ENCODE measurements at regions not wholly inside any gene's neighbourhood (a gene's known extent, or its start where the extent isn't known, plus 50 kb on each side); places are given as distances from the start of the nearest gene placed in this dataset.

DNA sequence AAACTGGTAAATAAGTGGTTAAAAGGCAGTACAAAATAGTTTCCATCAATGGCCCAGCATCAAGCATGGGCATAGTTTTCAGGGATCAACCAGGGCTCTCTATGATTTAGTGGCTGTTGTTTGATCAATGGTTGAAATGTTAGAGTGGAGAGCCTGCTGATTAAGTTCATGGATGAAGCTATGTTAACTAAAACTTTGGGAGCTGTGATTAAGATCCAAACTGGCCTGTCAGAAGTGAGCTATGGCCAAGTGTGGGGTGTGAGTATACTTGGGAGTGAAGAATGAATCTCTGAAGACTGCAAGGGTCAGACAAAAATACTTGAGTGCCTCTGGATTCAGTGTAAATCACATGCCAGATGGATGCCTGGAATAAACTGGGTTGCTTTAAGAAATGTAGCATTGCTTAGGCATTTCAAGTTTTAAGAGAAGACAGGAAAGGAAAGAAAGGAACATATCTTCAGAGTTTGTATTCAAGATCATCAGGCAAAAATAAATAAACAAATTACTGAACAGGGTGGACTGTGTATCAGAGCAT is 422.2 kb upstream of the ADAMTS9 start:
- H3K4me3 ChIP-seq (ENCODE audit: low read depth, low read length): no peak overlapping the region
- no peak for DNase-seq
- H3K9me3 ChIP-seq (ENCODE audit: severe bottlenecking): no peaks in the 10 kb centered on the region
- no peak overlapping the region for H3K27ac ChIP-seq
- TF ChIP-seq CTCF (IDR thresholded peaks at IDR 0.05; ENCODE audit: low read depth, low read length): no peak
- no peaks in the 10 kb centered on the region for H3K36me3 ChIP-seq
- no peaks in the 10 kb centered on the region for H3K27me3 ChIP-seq (ENCODE audit: insufficient read depth, low read depth, severe bottlenecking)

DNA sequence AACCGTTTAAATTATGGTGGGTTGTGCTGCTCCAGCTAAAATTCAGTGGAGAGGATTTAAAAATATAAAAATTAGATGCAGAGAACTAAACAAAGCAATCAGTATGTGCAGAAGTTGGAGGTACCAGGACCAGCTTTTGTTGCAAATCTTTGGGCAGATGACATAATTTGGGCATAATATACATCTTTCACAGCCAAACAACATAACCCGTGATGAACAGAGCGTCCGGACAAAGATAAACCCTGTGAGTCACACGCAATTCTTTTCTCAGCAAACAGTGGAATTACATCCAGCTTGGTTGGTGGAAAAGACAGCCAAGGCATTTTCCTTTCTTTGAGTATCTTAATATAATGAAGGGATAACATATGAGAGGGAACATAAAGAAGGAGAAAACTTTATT is 419.4 kb upstream of the ADAMTS9 start:
- no peak for TF ChIP-seq CTCF (IDR thresholded peaks at IDR 0.05; ENCODE audit: low read depth, low read length)
- H3K36me3 ChIP-seq: no peaks in the 10 kb centered on the region
- no peaks in the 10 kb centered on the region for H3K27me3 ChIP-seq (ENCODE audit: insufficient read depth, low read depth, severe bottlenecking)
- no peak overlapping the region for H3K27ac ChIP-seq
- DNase-seq: no peak
- H3K9me3 ChIP-seq (ENCODE audit: severe bottlenecking): no peaks in the 10 kb centered on the region
- no peak overlapping the region for H3K4me3 ChIP-seq (ENCODE audit: low read depth, low read length)

GRCh38 chr3:65101450-65101849 is 413.6 kb upstream of the ADAMTS9 start:
- no peak overlapping the region for H3K27ac ChIP-seq
- no peak overlapping the region for H3K4me3 ChIP-seq (ENCODE audit: low read depth, low read length)
- no peaks in the 10 kb centered on the region for H3K9me3 ChIP-seq (ENCODE audit: severe bottlenecking)

DNA sequence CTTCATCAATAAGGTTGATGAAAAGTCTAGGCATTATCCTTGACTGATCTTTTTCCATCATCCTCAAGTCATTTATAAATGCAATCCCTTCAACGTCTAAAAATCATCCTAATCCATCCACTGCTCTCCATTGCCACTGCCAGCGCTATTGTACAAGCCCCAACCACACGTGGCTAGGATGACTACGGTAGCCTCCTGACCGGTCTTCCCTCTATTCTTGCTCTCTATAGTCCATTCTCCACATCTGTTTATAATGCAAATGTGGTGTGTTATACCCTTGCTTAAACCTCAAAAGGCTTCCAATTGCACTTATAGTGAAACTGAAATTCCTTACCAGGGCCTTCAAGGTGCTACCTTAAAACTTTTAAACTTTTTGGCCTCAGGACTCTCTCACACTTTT is 410.6 kb upstream of the ADAMTS9 start:
- Histone ChIP-seq H3K27me3 (ENCODE audit: insufficient read depth, low read depth, severe bottlenecking) (no peaks in the 10 kb centered on the region), H3K27ac (no peak overlapping the region)

More at GRCh38 chr3:65101450-65101849, 413.6 kb upstream of the ADAMTS9 start:
- no peaks in the 10 kb centered on the region for H3K36me3 ChIP-seq
- TF ChIP-seq CTCF (IDR thresholded peaks at IDR 0.05; ENCODE audit: low read depth, low read length): no peak
- H3K27me3 ChIP-seq (ENCODE audit: insufficient read depth, low read depth, severe bottlenecking): no peaks in the 10 kb centered on the region
- no peak for DNase-seq

DNA sequence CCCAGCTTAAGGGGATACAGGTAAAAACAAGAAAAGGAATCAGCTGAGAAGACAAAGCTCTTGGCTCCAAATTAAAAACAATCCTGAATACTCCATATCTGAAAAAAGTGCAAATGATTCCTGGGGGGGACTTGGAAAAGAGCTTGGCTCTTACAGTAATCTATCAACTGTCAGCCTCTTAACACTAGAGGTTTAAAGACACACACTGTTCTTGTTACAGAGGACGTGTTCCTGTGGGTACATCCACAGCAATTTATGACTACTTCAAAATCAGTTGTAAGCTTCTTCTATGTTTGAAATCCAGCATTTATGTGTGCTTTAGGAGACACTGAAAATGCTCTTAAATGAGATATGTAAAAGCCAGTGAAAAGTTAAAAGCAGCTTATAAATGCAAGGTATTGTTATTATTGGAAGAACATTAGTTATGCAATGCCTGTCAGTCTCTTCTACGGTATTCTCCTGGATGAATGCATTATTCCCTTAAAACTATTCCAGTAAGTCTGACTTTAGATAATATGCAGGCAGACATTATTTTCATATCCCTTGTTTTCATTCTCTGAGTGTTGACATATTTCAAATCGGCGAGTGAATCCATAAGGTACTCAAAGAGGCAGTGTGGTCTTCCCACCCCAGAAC is 408.4 kb upstream of the ADAMTS9 start:
- no peak overlapping the region for H3K4me3 ChIP-seq (ENCODE audit: low read depth, low read length)
- H3K9me3 ChIP-seq (ENCODE audit: severe bottlenecking): no peaks in the 10 kb centered on the region
- H3K36me3 ChIP-seq: no peaks in the 10 kb centered on the region
- no peaks in the 10 kb centered on the region for H3K27me3 ChIP-seq (ENCODE audit: insufficient read depth, low read depth, severe bottlenecking)
- TF ChIP-seq CTCF (IDR thresholded peaks at IDR 0.05; ENCODE audit: low read depth, low read length): no peak
- H3K27ac ChIP-seq: no peak overlapping the region
- no peak for DNase-seq

More for the DNA sequence above, 410.6 kb upstream of the ADAMTS9 start:
- no peak for DNase-seq
- Histone ChIP-seq H3K36me3 (no peaks in the 10 kb centered on the region), H3K9me3 (ENCODE audit: severe bottlenecking) (no peaks in the 10 kb centered on the region), H3K4me3 (ENCODE audit: low read depth, low read length) (no peak overlapping the region)
- no peak for TF ChIP-seq CTCF (IDR thresholded peaks at IDR 0.05; ENCODE audit: low read depth, low read length)

DNA sequence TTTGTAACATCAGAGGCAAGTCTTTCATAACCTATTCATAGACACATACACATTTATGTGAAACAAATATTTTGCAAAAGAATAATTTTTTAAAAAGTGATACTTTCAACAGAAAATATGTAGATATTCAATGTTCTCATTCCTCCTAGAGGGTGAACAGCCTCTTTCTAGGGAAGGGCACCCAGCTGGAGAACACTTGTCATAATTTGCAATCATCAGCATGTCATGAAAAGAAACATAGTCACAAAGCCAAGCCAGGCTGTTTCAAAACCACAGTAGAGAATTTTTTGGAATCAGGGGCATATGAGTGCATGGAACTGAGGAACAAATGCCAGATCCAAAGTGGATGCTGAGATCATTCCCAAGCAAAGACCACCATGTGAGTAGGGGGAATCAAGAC is 406.9 kb upstream of the ADAMTS9 start:
- no peak for DNase-seq
- Histone ChIP-seq H3K36me3 (no peaks in the 10 kb centered on the region), H3K27me3 (ENCODE audit: insufficient read depth, low read depth, severe bottlenecking) (no peaks in the 10 kb centered on the region), H3K9me3 (ENCODE audit: severe bottlenecking) (no peaks in the 10 kb centered on the region), H3K4me3 (ENCODE audit: low read depth, low read length) (no peak overlapping the region), H3K27ac (no peak overlapping the region)
- TF ChIP-seq CTCF (IDR thresholded peaks at IDR 0.05; ENCODE audit: low read depth, low read length): no peak

Data from WERI-Rb-1 (cell line).